PC-3 (cell line): ENCODE measurements at regions not wholly inside any gene's neighbourhood (a gene's known extent, or its start where the extent isn't known, plus 50 kb on each side); places are given as distances from the start of the nearest gene placed in this dataset.
A peak's percentile ranks its signal among the peaks of the same experiment; 100 is the strongest.

Experiments used
- ATAC-seq: fragments of 200-7000 bp; cut with Tn5 transposase; 2 replicates; pipeline ENCODE4 v1.9.1; 2020; ENCODE audit warnings: mild to moderate bottlenecking, moderate library complexity
- BruUV-seq: library from RNA; stranded (reverse); fragments of 400-500 nt; replicated peaks from 2 replicates; lab custom pipeline; 2021; lab: Mats Ljungman, UMichigan
- CTCF ChIA-PET: fragments of 300-600 bp; sonication (Branson Sonifier 250); formaldehyde crosslinking; loops from one replicate; lab custom pipeline; 2022; ENCODE audit warnings: antibody characterized with exemption; lab: Charles Lee
- POLR2A ChIA-PET: fragments of 300-600 bp; sonication (Branson Sonifier 250); formaldehyde crosslinking; loops from one replicate; lab custom pipeline; 2022; ENCODE audit warnings: antibody characterized with exemption; ENCODE audit not compliant: unreplicated experiment; lab: Charles Lee
- DNase-seq: peaks from one replicate; pipeline ENCODE4 v3.0.0-alpha.2; 2015
- H2AFZ ChIP-seq: fragments of 300-600 bp; sonication (generic); 2 replicates; pipeline ENCODE4 v1.6.0; 2016; ENCODE audit warnings: antibody characterized with exemption, low read length
- H3F3A ChIP-seq: fragments of 300-600 bp; sonication (generic); one replicate; pipeline ENCODE4 v1.6.0; 2017; ENCODE audit warnings: antibody characterized with exemption, low read length, control low read depth, mild to moderate bottlenecking; ENCODE audit not compliant: unreplicated experiment
- H3K27ac ChIP-seq: fragments of 300-600 bp; sonication (generic); 2 replicates; pipeline ENCODE4 v1.5.1; 2016; ENCODE audit warnings: mild to moderate bottlenecking, low read length
- H3K27me3 ChIP-seq: fragments of 300-600 bp; sonication (generic); 2 replicates; pipeline ENCODE4 v1.6.1; 2016; ENCODE audit warnings: low read length, mixed read lengths
- H3K36me3 ChIP-seq: fragments of 300-600 bp; sonication (generic); 2 replicates; pipeline ENCODE4 v1.6.1; 2016; ENCODE audit warnings: low read depth, mixed run types, low read length, mixed read lengths
- H3K4me1 ChIP-seq: fragments of 300-600 bp; sonication (generic); 2 replicates; pipeline ENCODE4 v1.5.1; 2016; ENCODE audit warnings: low read length; ENCODE audit not compliant: insufficient read depth
- H3K4me2 ChIP-seq: fragments of 300-600 bp; sonication (generic); 2 replicates; pipeline ENCODE4 v1.6.0; 2016; ENCODE audit warnings: low read length
- H3K4me3 ChIP-seq: fragments of 300-600 bp; sonication (generic); 2 replicates; pipeline ENCODE4 v1.5.1; 2016; ENCODE audit warnings: mild to moderate bottlenecking, low read length, mixed read lengths
- H3K79me2 ChIP-seq: fragments of 300-600 bp; sonication (generic); 2 replicates; pipeline ENCODE4 v1.6.1; 2017; ENCODE audit warnings: low read length, mixed read lengths
- H3K9ac ChIP-seq: fragments of 300-600 bp; sonication (generic); 2 replicates; pipeline ENCODE4 v1.6.0; 2016; ENCODE audit warnings: mild to moderate bottlenecking, low read length
- H3K9me2 ChIP-seq: fragments of 300-600 bp; sonication (generic); replicated peaks from 2 replicates; pipeline ENCODE4 v1.6.1; 2016; ENCODE audit warnings: mixed run types, low read length, mixed read lengths
- H3K9me3 ChIP-seq: fragments of 300-600 bp; sonication (generic); 2 replicates; pipeline ENCODE4 v1.6.1; 2016; ENCODE audit warnings: low read length, mixed read lengths
- H4K20me1 ChIP-seq: fragments of 300-600 bp; sonication (generic); 2 replicates; pipeline ENCODE4 v1.6.1; 2016; ENCODE audit warnings: low read length, mixed read lengths
- EZH2 ChIP-seq: fragments of 300-600 bp; sonication (generic); IDR thresholded peaks from one replicate; pipeline ENCODE4 v1.6.1; 2017; ENCODE audit warnings: antibody characterized with exemption, mild to moderate bottlenecking, low read length; ENCODE audit not compliant: unreplicated experiment
- EZH2phosphoT487 ChIP-seq: fragments of 300-600 bp; sonication (generic); IDR thresholded peaks from 2 replicates; pipeline ENCODE4 v1.6.1; 2018; ENCODE audit warnings: mild to moderate bottlenecking, antibody characterized with exemption, low read length, borderline replicate concordance
- intact Hi-C: fragments of 100-400 bp; cut with micrococcal nuclease; formaldehyde crosslinking; loops from 2 replicates; pipeline ENCODE4 v1.9.0; 2023
- TF ChIP-seq, protein P1 (sequence below): fragments of 300-600 bp; sonication (generic); conservative IDR thresholded peaks from 2 replicates; pipeline ENCODE4 v1.5.1; 2017; ENCODE audit warnings: antibody characterized with exemption, low read depth, mild to moderate bottlenecking, low read length

DNA sequence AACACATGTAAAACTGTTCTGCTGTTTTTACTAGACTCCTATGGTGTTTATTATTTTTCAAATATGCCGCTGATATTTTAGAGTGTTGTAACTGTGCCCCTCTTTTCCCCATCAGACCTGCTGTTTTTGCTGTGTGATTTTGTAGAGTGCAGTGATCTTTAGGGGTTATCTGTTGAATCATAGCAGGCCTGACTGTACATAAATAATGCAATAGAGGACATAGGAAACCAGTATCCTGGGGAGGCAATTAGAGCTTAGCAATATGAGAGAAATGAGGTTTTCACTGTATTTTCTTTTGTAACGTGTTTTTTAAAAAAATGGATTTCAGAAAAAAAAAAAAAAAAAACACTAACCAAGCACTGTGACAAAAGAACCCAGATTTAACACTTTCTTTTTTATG lies 662.2 kb downstream of the TOX3 start:
- Histone ChIP-seq H3K9me2 (no peaks in the 10 kb centered on the region), H3K27me3 (no peaks in the 10 kb centered on the region), H3K4me1 (peaks cover 6% of the 10 kb centered on the region; the same call in 1 of the 2 replicates), H3K9ac (no peak overlapping the region), H3K36me3 (no peaks in the 10 kb centered on the region), H3K79me2 (no peaks in the 10 kb centered on the region), H3K4me3 (no peak overlapping the region), H3F3A (no peaks in the 10 kb centered on the region), H3K27ac (no peak overlapping the region), H3K9me3 (no peaks in the 10 kb centered on the region), H4K20me1 (no peaks in the 10 kb centered on the region), H3K4me2 (no peak overlapping the region), H2AFZ (no peak overlapping the region)
- TF ChIP-seq EZH2 (no peak), EZH2phosphoT487 (no peak)
- TF ChIP-seq, protein P1, sequence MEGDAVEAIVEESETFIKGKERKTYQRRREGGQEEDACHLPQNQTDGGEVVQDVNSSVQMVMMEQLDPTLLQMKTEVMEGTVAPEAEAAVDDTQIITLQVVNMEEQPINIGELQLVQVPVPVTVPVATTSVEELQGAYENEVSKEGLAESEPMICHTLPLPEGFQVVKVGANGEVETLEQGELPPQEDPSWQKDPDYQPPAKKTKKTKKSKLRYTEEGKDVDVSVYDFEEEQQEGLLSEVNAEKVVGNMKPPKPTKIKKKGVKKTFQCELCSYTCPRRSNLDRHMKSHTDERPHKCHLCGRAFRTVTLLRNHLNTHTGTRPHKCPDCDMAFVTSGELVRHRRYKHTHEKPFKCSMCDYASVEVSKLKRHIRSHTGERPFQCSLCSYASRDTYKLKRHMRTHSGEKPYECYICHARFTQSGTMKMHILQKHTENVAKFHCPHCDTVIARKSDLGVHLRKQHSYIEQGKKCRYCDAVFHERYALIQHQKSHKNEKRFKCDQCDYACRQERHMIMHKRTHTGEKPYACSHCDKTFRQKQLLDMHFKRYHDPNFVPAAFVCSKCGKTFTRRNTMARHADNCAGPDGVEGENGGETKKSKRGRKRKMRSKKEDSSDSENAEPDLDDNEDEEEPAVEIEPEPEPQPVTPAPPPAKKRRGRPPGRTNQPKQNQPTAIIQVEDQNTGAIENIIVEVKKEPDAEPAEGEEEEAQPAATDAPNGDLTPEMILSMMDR, result no peak
- POLR2A ChIA-PET, result no interaction called here
- no TSS peak for BruUV-seq
- no peak for ATAC-seq
- no peak for DNase-seq
- intact Hi-C loops, result no loop called here
- CTCF ChIA-PET, result no interaction called here

DNA sequence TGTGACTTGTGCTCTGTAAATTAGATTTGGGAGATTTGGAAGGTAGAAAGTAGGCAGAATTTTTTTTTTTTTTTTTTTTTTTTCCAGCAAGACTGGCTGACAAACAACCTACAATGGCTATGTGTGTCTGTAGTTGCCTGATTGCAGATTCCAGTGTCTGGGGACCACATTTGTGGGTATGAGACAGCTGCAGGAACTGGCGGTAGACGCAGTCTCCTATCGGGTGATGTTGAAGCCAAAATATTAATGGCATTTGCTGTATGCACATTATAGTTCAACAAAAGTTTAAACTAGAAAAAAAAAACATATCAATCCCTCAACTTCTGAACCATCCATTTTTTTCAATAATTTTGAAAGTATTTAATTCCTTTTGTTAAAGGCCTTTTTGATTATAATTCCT lies 665.2 kb downstream of the TOX3 start:
- Histone ChIP-seq H3K27ac (no peak overlapping the region), H3K36me3 (no peaks in the 10 kb centered on the region), H3K9ac (no peak overlapping the region), H4K20me1 (no peaks in the 10 kb centered on the region), H2AFZ (no peak overlapping the region), H3K79me2 (no peaks in the 10 kb centered on the region), H3K9me3 (no peaks in the 10 kb centered on the region), H3K4me3 (no peak overlapping the region), H3K4me2 (no peak overlapping the region), H3K9me2 (no peaks in the 10 kb centered on the region), H3F3A (no peaks in the 10 kb centered on the region), H3K4me1 (peaks cover 6% of the 10 kb centered on the region; the same call in 1 of the 2 replicates), H3K27me3 (no peaks in the 10 kb centered on the region)
- CTCF ChIA-PET, result no interaction called here
- intact Hi-C loops, result no loop called here
- ATAC-seq, result no peak
- BruUV-seq, result no TSS peak
- DNase-seq, result no peak
- POLR2A ChIA-PET, result no interaction called here
- no peak for TF ChIP-seq EZH2
- no peak for TF ChIP-seq EZH2phosphoT487
- TF ChIP-seq, protein P1, result no peak

DNA sequence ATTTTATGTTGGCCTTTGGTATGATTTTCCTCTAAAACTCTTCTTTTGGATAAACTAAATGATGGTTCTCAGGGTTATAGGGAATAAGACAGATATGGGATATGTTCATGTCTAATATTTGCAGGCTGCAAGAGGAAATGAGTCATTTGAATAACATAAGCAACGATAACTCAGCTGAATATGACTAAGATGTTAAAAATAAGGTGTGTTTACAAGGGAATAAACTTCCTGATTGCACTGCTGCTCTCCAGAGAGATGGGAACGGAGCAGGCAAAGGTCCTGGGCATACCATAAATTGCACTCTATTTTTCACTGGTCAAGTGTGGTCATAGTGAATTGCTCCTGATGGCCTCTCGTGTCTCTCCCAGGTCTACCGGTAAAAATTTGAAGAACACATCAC lies 666.2 kb downstream of the TOX3 start:
- no peaks in the 10 kb centered on the region for H3K79me2 ChIP-seq
- no peaks in the 10 kb centered on the region for H3K9me2 ChIP-seq
- DNase-seq (peak; percentile 40), ATAC-seq (peak; percentile 53)
- H3K27ac ChIP-seq, result no peak overlapping the region
- intact Hi-C loops, result no loop called here
- CTCF ChIA-PET, result no interaction called here
- no peak overlapping the region for H3K9ac ChIP-seq
- BruUV-seq, result no TSS peak
- no peak overlapping the region for H3K4me2 ChIP-seq
- no peak overlapping the region for H2AFZ ChIP-seq
- POLR2A ChIA-PET, result no interaction called here
- no peaks in the 10 kb centered on the region for H3K27me3 ChIP-seq
- no peaks in the 10 kb centered on the region for H3K9me3 ChIP-seq
- H3K4me1 ChIP-seq, result peaks cover 6% of the 10 kb centered on the region; the same call in 1 of the 2 replicates
- H3F3A ChIP-seq, result no peaks in the 10 kb centered on the region
- H4K20me1 ChIP-seq, result no peaks in the 10 kb centered on the region
- no peak overlapping the region for H3K4me3 ChIP-seq
- TF ChIP-seq EZH2 (no peak), EZH2phosphoT487 (no peak)
- TF ChIP-seq, protein P1, result no peak
- no peaks in the 10 kb centered on the region for H3K36me3 ChIP-seq
